DMS114 treated with DMSO at 0.1 percent for 48 hours (cell line): ENCODE measurements at regions not wholly inside any gene's neighbourhood (a gene's known extent, or its start where the extent isn't known, plus 50 kb on each side); places are given as distances from the start of the nearest gene placed in this dataset.

Source experiments
- DNase-seq: peaks from one replicate; lab custom pipeline; 2025; ENCODE audit not compliant: unreplicated experiment; lab: John Stamatoyannopoulos, UW

DNA sequence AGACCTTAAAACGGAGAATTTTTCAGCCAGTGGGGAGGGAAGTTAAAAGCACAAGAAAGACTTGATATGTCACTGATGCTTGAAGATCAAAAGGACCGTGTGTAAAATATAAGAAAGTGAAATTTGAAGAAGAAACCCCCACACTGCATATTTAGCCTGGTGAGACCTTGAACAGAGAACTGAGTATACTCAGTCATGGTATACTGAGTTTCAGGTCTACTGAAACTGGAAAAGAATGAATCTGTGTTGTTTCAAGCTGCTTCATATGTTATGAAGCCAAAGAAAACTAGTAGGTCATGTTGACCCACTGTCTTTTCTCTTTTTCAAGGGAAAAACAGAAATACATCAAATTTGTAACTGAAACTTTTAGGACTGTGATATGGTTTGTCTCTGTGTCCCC is 443.8 kb upstream of the GJE1 start:
- no peak for DNase-seq

DNA sequence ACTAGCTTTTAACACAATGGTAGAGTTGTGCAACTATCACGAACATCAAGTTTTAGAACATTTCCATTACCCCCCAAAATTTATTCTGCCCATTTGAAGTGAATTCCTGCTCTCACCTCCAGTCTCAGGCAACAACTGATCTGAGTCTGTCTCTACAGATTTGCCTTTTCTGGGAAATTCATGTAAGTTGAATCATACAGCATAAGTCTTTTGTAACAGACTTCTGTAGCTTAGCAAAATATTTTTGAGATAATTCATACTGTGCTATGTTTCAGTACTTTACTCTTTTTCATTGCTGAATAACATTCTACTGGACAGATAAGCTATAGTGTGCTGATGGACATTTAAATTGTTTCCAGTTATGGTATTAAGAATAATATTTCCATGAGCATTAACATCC is 447.3 kb upstream of the GJE1 start:
- DNase-seq: no peak

DNA sequence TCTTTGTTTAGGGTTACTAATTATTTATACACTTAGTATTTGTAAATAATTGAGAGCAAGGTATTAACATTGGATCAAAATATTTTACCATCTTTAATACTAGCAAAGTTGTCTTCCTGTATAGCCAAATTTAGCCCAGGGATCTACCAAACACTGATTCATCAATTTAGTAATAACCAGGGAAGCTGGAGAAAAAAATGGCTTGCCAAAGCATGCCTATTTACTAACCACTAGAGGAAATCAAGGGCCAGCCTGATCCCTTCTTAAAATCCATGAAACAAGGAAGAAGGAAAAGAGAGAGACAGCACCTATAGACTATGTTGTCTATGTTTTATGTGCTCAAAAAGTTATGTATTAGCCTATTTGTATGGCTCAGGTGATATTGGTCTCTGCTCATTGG is 450.3 kb upstream of the GJE1 start:
- no peak for DNase-seq

DNA sequence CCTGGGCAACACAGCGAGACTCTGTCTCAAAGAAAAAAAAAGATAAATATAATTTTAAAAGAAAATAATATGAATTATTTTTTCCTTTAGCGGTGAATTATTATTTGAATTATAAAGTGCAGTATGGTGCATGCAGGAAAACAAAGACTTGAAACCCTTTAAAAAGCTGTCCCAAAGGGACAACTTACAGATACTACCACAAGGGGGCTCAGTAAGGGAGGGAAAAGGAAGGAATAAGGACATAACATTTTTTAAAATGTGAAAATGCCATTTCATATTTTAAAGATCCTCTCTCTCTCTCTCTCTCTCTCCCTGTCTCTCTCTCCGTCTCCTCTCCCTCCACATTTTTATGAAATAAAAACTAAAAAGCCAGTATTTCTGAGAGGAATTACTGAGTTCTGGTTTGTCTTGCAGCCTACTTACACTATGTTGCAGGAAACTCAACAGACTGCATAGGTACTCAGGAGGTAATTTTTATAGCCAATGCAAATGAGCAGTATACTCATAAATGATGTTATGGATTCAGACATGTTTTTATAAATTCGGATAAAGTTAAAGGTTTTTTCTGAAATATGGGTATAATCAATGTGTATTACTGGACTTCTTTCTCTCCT is 455.0 kb upstream of the GJE1 start:
- DNase-seq: peak; percentile 29

DNA sequence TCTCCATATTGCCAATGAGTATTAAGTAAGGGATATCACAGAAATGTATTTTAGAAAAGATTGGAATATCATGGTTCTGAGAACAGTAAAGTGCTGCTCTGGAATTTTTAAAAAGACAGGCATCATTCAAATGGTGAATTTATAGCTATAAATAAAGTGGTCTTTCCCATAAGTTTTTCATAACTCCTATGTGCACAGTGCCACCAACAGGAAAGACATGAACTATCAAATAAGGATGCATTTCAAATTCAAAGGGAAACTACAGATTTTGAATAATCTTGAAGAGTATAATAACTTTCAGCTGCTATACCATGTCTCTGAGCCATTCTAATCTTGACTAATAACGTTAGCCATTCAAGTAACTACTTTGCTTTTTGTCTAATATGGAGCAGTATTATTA is 456.8 kb upstream of the GJE1 start:
- no peak for DNase-seq

DNA sequence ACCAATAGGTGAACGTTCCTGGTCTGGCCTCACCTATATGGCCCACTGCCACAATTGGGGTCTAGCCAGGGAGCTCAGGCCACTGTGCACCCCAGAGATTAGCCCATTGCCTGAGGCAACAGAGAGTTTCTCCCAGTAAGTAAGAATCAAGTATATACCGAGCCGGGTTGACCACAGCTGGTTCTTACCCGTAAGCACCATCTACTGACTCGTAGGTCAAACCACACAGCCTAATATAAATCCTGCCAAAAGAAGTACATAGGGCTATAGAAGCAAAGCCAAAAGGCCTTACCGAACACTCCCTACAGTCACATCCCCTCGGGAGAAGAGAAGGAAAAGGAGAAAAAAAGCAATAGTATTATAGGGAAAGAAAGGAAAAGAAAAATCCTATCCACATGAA is 463.6 kb upstream of the GJE1 start:
- DNase-seq: no peak

DNA sequence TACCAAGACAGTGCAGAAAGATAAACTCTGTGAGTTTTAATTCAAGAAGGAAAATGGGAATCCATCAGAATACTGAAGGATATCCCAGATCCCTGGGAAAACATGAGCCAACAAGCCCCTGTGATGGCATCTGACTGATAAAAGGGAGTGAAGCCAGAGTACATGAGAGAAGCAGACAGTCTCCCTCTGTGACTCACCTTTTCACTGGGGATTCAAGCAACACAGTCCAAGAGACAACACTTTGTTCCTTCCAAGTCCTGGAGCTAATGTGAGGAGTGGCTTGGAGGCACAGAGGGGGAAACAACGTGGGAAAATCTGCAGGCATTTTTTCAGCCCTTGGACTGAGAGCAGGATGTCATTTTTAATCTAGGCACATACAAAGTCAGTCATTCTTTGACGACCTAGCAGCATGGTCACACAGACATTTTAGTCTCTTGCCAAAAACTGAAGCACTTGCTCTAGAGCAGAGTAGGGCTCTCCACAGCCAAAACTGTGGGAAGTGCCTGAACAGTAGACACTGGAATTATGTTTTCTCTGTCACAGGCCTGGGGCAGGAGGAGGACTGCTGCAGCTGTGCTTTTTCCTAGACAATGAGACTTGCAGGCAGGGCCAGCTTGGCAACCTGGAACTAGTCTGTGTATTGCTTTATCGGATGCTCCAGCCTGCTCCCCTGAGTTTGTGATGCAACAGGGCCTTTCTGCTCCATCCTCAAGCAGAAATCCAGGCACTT is 465.0 kb upstream of the GJE1 start:
- no peak for DNase-seq

DNA sequence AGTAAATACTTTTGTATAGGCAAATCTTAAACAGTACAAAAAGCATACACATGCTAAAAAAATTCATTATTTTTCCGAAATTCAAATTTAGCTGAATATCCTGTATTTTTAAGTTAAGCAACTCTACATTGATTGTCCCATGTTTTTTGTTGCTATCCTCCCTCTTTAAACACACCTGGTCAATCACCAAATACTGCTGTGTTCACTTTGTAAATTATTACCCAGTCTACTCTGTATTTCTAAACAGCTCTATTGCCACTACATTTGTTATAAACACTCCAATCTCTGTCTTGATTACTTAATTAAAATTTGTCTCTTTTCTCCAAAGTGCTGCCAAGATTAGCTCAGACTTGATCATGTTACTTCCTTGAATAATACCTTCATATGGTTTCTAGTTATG is 466.5 kb upstream of the GJE1 start:
- DNase-seq: no peak

DNA sequence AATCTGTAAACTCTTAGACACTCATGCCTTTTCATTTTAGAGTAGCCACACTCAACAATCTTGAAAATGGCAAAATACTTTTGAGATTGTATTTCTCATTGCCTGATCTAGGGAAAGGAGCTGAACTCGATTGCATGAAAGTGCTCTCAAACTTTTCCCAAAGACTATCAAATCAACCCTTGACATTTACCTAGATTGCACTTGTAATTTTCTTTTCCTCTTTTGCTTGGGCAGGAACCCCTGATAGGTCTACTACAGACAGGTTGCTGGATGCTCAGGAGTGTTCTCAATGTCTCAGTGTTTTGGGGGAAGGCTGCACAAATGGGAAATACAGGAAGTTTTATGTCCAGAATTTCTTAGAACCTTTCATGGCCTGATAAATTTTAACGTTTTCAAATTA is 468.0 kb upstream of the GJE1 start:
- no peak for DNase-seq

DNA sequence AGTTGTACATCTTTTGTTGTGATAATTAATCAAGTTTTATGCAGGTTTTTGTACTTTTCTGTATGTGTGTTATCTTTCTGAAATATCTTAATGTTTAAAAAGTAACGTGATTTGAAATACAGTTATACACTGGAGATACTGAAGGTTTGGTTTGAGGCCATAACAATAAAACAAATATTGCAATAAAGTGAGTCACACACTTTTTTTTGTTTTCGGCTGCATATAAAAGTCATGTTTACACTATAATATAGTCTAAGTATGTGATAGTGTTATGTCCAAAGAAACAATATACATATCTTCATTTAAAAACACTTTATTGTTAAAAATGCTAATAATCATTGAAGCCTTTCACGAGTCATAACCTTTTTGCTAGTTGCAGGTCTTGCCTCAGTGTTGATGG is 473.1 kb upstream of the GJE1 start:
- DNase-seq: no peak

DNA sequence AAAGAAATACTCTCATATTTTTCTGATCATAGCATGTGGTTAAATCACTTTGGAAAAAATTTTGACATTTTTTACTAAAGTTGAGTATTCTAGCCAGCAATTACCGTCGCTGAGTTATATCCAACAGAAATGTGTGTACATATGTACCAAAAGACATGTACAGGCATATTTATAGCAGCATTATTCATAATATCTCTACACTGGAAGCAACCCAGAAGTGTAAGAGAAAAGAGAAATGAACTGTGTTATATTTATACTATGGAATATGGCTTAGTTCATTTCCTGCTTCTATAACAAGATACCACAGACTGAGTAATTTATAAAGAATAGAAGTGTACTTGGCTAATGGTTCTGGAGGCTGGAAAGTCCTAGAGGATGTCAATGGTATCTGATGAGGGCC is 474.0 kb upstream of the GJE1 start:
- no peak for DNase-seq

DNA sequence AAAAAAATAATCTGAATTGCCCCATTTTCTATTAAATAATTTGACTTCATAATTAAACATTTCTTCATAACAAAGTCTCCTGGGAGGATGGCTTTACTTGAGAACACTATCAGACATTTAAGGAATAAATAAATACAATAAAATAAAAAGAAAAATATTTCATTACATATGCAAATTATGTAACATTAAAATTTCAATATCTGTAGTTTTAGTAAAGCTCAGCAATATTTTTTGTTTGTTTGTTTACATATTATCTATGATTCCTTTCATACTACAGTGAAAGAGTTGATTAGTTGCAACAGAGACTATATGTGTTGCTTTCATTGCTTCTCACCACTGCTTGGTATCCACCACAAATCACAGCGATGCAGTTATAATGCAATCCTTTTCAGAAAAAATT is 474.9 kb upstream of the GJE1 start:
- DNase-seq: no peak

DNA sequence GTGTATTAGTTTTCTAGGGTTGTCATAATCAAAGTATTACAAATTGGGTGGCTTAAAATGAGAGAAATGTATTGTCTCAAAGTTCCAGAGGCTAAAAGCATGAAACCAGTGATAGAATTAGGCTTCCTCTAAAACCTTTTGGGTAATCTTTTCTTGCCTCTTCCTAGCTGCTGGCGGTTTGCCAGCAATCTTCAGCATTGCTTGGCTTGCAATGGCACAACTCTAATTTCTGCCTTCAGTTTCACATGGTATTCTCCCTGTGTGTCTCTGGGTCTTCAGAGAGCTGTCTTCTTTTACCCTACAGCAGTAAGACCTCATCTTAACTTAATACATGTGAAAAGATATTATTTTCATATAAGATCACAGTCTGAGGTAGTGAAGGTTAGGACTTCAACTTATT is 479.1 kb upstream of the GJE1 start:
- DNase-seq: no peak

DNA sequence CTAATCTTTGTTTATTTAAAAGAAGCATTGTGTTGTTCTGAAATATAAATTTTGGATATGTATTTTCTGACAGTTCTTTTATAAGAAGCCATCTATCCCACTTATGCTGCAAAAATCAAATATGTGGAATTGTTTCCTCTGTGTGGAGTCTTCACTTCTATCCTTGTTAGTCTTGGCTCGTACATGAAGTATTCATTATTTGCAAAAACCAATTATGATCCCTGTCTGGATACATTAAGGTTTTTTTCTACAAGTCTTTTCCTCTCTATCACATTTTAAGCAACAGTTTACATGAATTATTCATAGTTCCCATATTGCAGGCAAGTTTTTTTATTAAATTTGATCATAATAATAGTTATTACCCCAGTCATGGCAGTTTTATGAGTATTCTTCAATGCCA is 490.8 kb upstream of the GJE1 start:
- no peak for DNase-seq

DNA sequence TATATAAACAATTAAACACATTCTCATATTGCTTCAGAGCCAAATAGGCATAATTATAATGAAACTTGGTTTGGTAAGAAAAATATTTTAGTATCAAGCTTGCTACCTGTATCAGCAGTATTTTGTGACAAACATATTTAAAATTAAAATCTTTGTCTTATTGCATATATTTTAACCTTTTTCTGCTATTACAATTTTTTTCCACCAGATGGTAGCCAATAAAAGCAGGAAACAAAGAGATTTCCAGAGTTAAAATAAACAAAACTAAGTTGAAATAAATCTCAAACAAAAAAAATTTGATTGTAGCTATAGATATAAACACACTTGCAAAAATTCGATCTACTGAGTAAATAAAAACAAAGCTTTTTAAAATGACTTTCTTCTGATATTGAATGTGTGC is 491.3 kb upstream of the GJE1 start:
- DNase-seq: peak; percentile 22

DNA sequence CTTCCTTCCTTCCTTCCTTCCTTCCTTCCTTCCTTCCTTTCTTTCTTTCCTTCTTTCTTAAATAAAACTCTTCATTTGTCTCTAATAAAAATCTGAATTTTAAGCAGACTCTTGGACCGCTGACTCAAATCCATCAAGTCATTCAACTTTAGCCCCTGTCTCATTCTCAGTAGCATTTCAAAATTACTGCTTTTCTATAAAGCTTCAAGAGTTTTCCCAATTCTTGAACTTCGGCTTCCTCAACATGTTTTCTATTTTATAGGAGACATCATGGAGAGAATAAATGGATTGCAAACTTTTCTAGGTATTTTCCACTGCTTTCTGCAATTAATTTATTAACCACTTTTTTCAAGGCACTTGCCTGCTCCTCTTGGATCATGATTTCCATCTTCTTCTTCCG is 497.1 kb upstream of the GJE1 start:
- no peak for DNase-seq

DNA sequence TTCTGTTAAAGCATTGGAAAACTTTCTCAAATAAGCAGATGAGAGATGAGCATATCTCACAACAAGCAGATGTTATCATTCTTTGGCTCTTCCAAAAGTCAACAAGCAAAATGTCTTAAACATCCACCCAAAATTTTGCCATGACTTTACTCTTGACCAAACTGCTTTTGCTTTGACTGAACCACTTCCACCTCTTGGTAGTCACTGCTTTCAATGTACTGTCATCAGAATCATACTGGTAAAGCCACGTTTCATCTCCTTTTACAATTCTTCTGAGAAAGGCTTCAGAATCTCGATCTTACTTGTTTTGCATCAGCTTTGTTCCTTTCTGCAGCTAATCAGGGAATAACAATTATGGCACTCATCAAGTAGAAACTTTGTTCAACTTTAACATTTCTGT is 498.5 kb upstream of the GJE1 start:
- no peak for DNase-seq

DNA sequence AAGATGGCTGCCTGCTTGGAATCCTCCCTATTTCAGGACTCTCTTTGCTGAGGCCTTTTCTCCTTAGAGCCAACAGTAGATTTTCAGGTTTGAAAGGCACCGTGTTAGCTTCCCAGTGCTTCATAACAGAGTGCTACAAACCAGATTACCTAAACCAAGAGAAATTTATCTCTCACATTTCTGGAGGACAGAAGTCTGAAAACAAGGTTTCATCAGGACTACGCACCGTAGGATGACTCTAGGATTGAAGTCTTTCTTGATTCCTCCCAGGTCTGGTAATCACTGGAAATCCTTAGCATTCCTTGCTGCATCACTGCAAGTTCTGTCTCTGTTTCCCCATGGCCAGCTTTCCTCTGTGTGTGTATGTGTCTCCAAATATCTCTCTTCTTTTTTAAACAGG is 508.4 kb upstream of the GJE1 start:
- no peak for DNase-seq

DNA sequence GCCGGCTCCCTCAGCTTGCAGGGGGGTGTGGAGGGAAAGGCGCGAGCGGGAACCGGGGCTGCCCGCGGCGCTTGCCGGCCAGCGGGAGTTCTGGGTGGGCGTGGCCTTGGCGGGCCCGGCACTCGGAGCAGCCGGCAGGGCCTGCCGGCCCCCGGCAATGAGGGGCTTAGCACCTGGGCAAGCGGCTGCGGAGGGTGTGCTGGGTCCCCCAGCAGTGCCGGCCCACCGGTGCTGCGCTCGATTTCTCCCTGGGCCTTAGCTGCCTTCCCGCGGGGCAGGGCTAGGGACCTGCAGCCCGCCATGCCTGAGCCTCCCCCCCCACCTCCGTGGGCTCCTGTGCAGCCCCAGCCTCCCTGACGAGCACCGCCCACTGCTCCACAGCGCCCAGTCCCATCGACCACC is 514.5 kb upstream of the GJE1 start:
- no peak for DNase-seq

DNA sequence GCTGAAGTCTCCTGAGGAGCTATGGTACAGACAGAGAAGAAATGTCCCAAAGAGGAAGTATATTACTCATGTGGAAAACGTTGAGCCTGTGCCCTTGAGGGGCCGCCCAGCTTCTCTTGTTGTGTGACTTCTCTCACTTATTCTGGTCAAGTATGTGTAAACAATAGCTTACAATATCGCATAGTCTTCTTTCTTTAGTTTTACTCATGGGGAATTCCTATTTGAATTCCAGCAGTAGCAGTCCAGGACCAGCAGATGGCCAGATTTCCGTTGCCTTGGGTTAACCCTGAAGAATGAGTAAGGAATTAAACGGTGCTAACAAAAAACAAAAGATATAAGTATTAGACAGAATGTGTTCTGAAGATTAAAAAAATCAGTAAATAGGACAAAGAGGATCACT is 522.0 kb upstream of the GJE1 start:
- DNase-seq: no peak

DNA sequence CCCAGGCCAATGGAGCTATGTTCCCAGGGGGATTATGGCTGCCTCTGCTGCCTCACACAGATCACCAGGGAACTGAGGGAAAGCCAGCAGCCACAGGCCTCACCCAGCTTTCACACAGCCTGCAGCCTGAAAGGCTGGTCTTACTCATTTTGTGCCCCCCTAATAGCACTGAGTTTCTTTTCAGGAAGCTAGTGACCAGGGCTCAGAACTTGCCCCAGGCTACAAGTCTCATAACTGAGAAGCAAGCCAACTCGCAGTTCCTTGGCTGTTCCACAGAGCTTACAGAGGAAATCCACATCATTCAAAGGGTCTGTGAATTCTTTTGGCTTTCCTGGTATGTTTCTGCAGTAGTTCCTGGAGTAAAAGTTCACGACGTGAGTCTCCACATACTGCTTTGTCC is 524.8 kb upstream of the GJE1 start:
- no peak for DNase-seq

DNA sequence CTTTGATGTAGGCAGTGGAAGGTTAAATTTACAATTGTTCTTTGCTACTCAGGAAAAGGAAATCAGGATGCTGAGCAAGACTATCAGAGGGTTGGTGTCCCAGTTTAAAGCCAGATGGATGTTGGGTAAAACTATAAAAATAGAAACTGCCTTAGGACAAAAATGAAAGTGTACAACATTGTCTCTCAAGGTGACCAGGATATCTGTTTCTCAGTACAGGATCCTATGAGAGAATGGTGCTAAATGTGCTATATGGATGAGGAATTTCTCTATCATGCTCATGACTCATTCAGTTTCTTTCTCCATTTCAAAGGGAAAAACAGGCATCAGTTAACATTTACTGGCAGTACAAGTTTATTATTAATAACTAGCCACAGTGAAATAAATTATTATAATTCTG is 534.2 kb upstream of the GJE1 start:
- no peak for DNase-seq

DNA sequence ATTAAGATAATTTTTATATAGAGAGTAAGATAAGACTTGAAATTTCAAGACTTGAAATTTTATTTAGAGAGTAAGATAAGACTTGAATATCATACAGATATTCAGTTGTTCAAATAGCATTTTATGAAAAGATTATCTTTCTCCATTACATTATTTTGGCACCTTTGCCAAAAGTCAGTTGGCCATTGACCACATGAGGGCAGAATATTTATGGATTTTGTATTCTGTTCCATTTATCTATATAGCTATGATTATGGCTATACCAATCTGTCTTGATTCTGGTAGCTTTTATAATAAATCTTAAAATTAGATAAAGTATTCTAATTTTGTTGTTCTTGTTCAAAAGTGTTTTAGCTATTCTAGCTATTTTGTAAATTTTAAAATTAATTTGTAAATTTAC is 537.9 kb upstream of the GJE1 start:
- DNase-seq: no peak
